HG02763 (cell line): ENCODE measurements at regions not wholly inside any gene's neighbourhood (a gene's known extent, or its start where the extent isn't known, plus 50 kb on each side); places are given as distances from the start of the nearest gene placed in this dataset.
A peak's percentile ranks its signal among the peaks of the same experiment; 100 is the strongest.

Experiments used
- ATAC-seq: cut with Tn5 transposase; IDR thresholded peaks from one replicate; pipeline ENCODE4 v1.9.1; 2021; ENCODE audit warnings: mild to moderate bottlenecking, moderate library complexity; ENCODE audit not compliant: unreplicated experiment

- no peak for ATAC-seq
These were observed 434.4 kb downstream of the RAP2B start for GRCh38 chr3:153596401-153596800.

GRCh38 chr3:153599685-153600084, 437.7 kb downstream of the RAP2B start:
- ATAC-seq = no peak

- ATAC-seq = no peak
These were observed 438.9 kb downstream of the RAP2B start for GRCh38 chr3:153600896-153601295.

- ATAC-seq = no peak
These were observed 439.4 kb downstream of the RAP2B start for GRCh38 chr3:153601374-153601853.

GRCh38 chr3:153602801-153603200, 440.8 kb downstream of the RAP2B start:
- no peak for ATAC-seq

- ATAC-seq = no peak
These were observed 452.1 kb downstream of the RAP2B start for GRCh38 chr3:153614140-153614539.

GRCh38 chr3:153614563-153614962, 452.5 kb downstream of the RAP2B start:
- ATAC-seq = no peak

- no peak for ATAC-seq
These were observed 453.8 kb downstream of the RAP2B start for GRCh38 chr3:153615863-153616262.

- ATAC-seq = no peak
These were observed 455.4 kb downstream of the RAP2B start for GRCh38 chr3:153617463-153617862.

- no peak for ATAC-seq
These were observed 456.1 kb downstream of the RAP2B start for GRCh38 chr3:153618176-153618575.

- ATAC-seq = no peak
These were observed 457.2 kb downstream of the RAP2B start for GRCh38 chr3:153619268-153619667.

GRCh38 chr3:153621953-153622352, 459.9 kb downstream of the RAP2B start:
- peak; percentile 93 for ATAC-seq

GRCh38 chr3:153623834-153624233, 461.8 kb downstream of the RAP2B start:
- no peak for ATAC-seq

DNA sequence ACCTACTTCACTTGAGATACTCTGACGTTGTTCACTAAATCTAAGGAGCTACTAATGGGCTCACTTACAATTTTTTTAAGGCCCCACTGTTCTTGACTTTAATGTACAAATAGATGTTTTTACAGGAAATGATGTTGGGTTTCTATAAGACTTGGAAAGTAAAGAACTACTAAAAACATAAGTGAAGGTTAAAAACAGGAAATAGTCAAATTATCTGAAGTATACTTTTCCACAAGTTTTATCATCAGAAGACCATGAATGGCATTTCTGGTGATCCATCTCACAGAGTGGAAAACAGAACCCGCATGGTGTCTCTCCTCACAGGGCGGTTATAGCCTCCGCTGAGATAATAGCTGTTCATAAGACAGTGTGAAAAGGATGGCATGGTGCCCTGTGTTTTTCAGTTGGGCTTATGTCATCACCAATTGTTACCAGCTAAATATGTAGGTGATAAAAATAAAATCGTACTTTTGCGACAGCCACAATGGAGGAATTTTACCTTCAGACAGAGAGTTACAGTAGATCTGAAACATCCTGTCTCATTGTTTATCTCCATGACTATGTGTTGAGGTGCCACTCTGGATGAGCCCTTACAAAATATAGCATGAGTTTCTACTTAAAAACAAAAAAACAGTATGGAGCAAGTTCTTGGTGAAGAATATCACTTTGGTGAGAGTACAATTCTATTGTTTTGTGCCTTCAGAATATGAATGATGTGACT, 462.4 kb downstream of the RAP2B start:
- no peak for ATAC-seq

- ATAC-seq = no peak
These were observed 463.5 kb downstream of the RAP2B start for GRCh38 chr3:153625506-153625905.

GRCh38 chr3:153626158-153626557, 464.1 kb downstream of the RAP2B start:
- no peak for ATAC-seq

- no peak for ATAC-seq
These were observed 466.6 kb downstream of the RAP2B start for GRCh38 chr3:153628591-153628990.

DNA sequence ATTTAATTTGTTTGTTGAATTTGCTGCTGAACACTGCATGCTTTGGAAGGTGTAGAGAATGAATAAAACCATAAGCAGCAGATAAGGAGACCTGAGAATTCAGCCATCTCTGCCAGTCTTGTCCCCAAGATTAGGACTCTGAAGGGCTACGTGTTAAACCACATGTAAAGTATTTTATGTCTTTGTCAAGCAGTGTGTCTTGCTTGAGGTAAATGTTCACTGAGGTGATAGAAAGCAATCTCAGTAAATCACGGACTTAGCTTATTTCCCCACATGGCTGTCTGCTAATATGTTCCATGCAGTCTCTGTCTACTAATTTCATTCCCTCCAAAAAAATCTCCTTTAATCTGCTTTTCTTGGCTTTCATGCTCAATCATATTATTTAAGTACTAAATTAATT, 467.1 kb downstream of the RAP2B start:
- ATAC-seq = no peak

DNA sequence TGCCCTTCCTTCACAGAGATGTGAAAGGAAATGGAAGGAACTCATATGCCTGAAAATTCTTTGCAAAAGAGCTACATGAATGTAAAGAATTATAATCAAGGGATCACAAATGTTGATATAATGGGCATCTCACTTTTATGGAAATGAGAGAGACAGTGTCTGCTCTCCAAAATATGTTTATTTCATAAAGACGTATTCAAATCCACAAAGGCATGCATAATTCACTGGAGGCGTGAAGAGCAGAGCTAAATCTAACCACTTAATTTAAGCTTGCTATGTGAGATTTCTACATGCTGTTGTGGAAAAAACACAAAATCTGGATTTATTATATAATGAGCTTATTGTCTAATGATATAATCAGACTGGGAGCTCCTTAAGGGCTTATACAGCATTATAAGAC, 469.1 kb downstream of the RAP2B start:
- no peak for ATAC-seq

- no peak for ATAC-seq
These were observed 469.6 kb downstream of the RAP2B start for GRCh38 chr3:153631664-153632063.

GRCh38 chr3:153633407-153633806, 471.4 kb downstream of the RAP2B start:
- no peak for ATAC-seq

DNA sequence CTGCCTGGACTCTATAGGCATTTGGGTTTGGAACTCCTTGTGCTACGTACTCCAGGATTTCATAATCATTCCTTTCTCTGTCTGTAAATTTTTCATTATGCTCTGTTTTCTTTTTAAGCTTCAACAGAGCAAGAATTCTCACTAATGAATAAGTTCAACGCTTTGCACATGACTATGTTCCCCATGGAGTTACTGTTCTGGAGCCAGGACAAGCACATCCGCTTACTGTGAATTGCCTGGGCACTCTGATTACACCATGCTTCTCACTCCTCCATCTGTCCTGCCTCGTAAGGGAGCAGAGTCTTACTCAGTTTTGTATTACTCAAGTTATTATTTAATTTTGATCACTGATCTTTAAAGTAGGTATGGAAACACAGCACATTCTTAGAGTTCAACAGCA, 472.7 kb downstream of the RAP2B start:
- no peak for ATAC-seq

DNA sequence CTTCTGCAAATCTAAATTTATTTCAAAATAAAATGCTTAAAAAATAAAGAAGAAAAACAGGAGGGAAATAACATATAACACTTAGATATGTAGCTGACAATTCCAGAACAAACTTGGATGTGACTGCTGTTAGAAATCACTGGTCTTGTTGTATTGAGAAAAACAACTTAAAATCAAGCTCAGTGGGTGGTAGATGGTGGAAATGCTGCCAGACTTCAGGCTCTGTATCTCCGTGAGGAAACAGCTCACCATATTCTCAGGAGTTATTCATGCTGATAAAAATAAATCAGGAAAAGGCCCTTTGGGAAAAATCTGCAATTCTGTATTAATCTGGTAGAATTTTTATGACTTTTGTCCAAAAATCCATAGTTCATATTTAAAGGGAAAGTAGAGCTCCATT, 477.6 kb downstream of the RAP2B start:
- ATAC-seq = no peak
